22Rv1 (cell line): ENCODE measurements at regions not wholly inside any gene's neighbourhood (a gene's known extent, or its start where the extent isn't known, plus 50 kb on each side); places are given as distances from the start of the nearest gene placed in this dataset.

ENCODE experiments used
- H3K27ac ChIP-seq: fragments of 450-650 bp; 2 replicates; pipeline ENCODE4 v1.5.1; 2017
- ZFX ChIP-seq: fragments of 450-650 bp; IDR thresholded peaks from 2 replicates; pipeline ENCODE4 v1.6.1; 2017; ENCODE audit warnings: antibody characterized with exemption, borderline replicate concordance
- TF ChIP-seq, protein P1 (sequence below): fragments of 450-650 bp; IDR thresholded peaks from 2 replicates; pipeline ENCODE4 v1.5.1; 2017; ENCODE audit warnings: mild to moderate bottlenecking

DNA sequence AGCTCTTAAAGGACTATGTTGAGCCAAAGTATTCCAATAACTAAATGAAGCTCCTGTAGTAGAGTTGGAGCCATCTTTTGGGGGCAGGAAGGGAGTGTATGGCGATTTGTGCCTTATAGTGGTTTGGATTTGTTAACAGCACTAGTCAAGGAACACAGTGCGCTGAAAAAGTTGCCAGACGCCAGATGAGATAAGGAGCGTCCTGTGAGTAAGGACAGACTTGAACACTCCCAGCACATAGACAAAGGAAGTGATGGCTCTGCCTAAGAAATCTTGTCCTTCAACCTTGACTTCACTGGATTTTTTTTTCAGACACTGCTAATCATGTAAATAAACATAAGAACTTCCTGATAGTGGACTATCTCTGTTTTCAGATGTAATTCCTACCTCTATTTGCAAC is 136.9 kb downstream of the TRMT11 start:
- TF ChIP-seq, protein P1, sequence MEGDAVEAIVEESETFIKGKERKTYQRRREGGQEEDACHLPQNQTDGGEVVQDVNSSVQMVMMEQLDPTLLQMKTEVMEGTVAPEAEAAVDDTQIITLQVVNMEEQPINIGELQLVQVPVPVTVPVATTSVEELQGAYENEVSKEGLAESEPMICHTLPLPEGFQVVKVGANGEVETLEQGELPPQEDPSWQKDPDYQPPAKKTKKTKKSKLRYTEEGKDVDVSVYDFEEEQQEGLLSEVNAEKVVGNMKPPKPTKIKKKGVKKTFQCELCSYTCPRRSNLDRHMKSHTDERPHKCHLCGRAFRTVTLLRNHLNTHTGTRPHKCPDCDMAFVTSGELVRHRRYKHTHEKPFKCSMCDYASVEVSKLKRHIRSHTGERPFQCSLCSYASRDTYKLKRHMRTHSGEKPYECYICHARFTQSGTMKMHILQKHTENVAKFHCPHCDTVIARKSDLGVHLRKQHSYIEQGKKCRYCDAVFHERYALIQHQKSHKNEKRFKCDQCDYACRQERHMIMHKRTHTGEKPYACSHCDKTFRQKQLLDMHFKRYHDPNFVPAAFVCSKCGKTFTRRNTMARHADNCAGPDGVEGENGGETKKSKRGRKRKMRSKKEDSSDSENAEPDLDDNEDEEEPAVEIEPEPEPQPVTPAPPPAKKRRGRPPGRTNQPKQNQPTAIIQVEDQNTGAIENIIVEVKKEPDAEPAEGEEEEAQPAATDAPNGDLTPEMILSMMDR = no peak
- TF ChIP-seq ZFX = no peak
- no peak overlapping the region for H3K27ac ChIP-seq

DNA sequence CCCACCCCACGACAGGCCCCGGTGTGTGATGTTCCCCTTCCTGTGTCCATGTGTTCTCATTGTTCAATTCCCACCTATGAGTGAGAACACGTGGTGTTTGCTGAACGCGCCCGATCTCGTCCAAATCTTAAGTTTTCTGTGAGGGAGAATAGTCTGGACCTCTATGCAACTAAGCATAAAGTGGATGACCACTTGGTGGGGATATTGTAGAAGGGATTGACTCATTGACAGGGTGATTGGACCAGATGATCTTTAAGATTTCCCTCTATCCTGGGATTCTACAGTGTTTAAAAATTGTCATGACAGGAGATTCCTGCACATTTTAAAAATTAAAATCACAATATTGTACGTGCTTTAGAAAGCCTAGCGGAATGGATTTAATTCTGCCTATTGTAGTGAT is 141.3 kb downstream of the TRMT11 start:
- no peak overlapping the region for H3K27ac ChIP-seq
- TF ChIP-seq, protein P1 = no peak
- no peak for TF ChIP-seq ZFX

DNA sequence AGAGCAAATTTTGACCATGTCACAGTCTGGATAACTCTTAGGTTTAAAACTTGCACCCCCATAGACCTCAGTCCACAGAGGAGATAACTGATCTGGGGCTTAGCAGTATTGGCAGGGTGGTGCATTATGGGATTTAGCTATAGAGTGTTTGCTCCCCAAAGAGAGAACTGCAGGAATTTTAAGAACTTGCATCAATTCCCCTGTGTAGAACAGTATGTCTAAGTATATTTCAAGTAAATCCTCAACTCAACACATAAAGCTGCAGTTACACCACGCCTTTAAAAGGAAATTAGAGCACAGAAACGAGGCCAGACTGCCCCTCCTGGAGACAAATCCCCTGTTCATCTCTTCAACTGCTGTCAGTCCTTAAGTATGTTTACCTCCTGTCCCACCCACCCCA is 144.9 kb downstream of the TRMT11 start:
- no peak overlapping the region for H3K27ac ChIP-seq
- TF ChIP-seq, protein P1 = no peak
- no peak for TF ChIP-seq ZFX

DNA sequence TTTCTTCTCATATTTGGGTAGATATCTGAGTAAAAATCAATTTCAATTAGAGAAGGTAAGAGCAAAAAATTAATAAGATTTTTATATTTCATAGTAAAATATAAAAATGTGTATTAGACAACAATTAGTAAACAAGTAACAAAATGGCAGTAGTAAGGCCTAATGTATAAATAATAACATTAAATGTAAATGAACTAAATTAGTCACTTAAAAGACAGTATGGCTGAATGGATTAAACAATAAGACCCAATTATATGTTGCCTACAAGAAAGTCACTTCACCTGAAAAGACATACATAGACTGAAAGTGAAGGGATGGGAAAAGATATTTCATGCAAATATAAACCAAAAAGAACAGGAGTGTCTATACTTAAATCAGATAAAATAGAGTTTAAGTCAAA is 147.6 kb downstream of the TRMT11 start:
- H3K27ac ChIP-seq = no peak overlapping the region

DNA sequence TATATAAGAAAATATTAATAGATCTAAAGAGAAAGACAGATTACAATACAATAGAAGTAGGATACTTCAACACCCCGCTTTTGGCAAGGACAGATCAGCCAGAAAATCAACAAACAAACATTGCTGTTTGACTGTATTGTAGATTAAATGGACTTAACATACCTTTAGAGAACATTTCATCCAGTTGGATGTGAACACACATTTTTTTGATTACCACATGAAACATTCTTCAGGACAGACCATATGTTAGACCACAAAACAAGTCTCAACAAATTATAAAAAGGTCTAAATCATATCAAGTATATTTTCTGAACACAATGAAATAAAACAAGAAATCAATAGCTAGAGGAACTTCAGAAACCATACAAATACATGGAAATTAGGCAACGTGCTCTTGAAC is 148.2 kb downstream of the TRMT11 start:
- TF ChIP-seq, protein P1 = no peak
- no peak for TF ChIP-seq ZFX
- H3K27ac ChIP-seq = no peak overlapping the region

More for the DNA sequence above, 147.6 kb downstream of the TRMT11 start:
- no peak for TF ChIP-seq ZFX
- TF ChIP-seq, protein P1 = no peak

DNA sequence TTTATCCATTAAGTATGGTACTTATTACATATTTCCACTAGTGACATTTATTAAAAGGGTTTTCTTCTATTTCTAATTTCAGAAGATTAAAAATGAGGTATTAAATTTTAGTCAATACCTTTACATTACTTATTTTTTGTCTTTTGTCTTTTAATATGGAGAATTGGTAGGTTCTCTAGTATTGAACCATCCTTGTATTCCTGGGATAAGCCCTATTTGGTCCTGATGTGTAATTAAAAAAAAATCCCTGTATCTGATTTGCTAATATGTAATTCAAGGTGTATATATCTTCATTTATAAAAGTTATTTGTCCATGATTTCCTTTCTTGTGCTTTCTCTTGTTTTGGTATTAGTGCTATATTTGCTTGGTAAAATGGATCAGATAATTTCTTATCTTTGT is 153.7 kb downstream of the TRMT11 start:
- H3K27ac ChIP-seq = no peak overlapping the region
- TF ChIP-seq ZFX = no peak
- TF ChIP-seq, protein P1 = no peak

DNA sequence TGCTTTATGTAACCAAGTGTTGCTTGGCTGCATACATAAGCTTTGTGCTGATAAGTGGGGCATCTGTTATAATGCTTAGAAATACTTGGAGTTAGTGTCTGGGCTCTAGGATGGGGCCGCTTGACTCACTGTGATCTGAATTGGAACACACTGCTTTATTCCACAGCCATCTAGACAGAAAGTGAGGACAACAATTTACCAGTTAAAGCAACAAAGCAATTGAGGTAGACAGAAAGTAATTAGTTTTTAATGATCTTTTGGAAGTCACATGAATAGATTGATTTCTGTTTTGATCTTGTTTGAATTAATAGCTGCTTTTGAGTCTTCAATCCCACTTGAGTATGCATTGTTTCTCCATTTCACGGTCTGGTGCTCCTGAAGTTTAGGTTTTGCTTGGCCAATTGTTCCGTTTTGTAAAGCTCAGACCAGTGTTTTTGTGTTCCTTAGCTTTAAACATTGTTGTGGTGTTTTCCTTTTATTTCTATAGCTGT is 157.5 kb downstream of the TRMT11 start:
- TF ChIP-seq ZFX = no peak
- TF ChIP-seq, protein P1 = no peak
- H3K27ac ChIP-seq = no peak overlapping the region
